Activated CD8-positive, alpha-beta T cell treated with anti-CD3 and anti-CD28 coated beads for 36 hours (primary cell): ENCODE measurements at regions not wholly inside any gene's neighbourhood (a gene's known extent, or its start where the extent isn't known, plus 50 kb on each side); places are given as distances from the start of the nearest gene placed in this dataset.

Experiments
- ATAC-seq: fragments of 200-7000 bp; cut with Tn5 transposase; one replicate; pipeline ENCODE4 v1.10.0; 2021; ENCODE audit warnings: mild to moderate bottlenecking, moderate library complexity
- CTCF ChIA-PET: fragments of 350-600 bp; sonication (Branson Sonifier 250); formaldehyde crosslinking; loops from one replicate; lab custom pipeline; 2021; ENCODE audit warnings: antibody characterized with exemption; lab: Charles Lee
- POLR2A ChIA-PET: fragments of 350-600 bp; sonication (Branson Sonifier 250); formaldehyde crosslinking; loops from one replicate; lab custom pipeline; 2021; ENCODE audit warnings: antibody characterized with exemption; lab: Charles Lee
- DNase-seq: peaks from one replicate; pipeline ENCODE4 v3.0.0-alpha.2; 2020
- H3K27ac Mint-ChIP-seq: one replicate; pipeline ENCODE4 v1.8.0; 2021; ENCODE audit warnings: mild to moderate bottlenecking, mixed read lengths
- H3K27me3 Mint-ChIP-seq: one replicate; pipeline ENCODE4 v1.8.0; 2021; ENCODE audit warnings: mixed read lengths
- H3K36me3 Mint-ChIP-seq: one replicate; pipeline ENCODE4 v1.8.0; 2021; ENCODE audit warnings: low read depth, mixed read lengths
- H3K4me1 Mint-ChIP-seq: one replicate; pipeline ENCODE4 v1.8.0; 2021; ENCODE audit warnings: low read depth, mixed read lengths
- H3K4me3 Mint-ChIP-seq: one replicate; pipeline ENCODE4 v1.8.0; 2021; ENCODE audit warnings: mild to moderate bottlenecking, moderate library complexity, mixed read lengths
- H3K9me3 Mint-ChIP-seq: one replicate; pipeline ENCODE4 v1.8.0; 2021; ENCODE audit warnings: mixed read lengths
- intact Hi-C: fragments of 100-400 bp; cut with micrococcal nuclease; formaldehyde crosslinking; loops from one replicate; pipeline ENCODE4 v1.10.0; 2022
- TF ChIP-seq, protein P1 (sequence below): fragments of 200-600 bp; IDR thresholded peaks from one replicate; pipeline ENCODE4 v1.8.0; 2022; ENCODE audit warnings: antibody characterized with exemption, mild to moderate bottlenecking

DNA sequence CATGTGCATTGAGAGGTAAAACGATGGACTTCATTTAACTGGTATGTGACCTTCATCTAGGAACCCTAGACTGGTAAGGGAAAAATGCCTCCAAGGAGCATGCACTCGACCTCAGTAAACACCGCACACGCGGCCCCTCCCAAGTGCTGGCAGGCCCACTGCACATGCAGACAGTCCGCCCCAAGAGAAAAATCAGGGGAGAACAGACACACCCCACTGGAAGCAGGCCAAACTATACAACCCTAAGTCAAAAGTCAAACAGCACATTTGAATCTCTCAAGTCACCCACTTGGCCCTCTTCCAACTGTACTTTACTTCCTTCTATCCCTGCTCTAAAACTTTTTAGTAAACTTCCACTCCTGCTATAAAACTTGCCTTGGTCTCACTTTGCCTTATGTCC is 250.1 kb upstream of the HES1 start:
- Mint-ChIP-seq H3K27me3 (no peaks in the 10 kb centered on the region), H3K27ac (no peak overlapping the region), H3K4me3 (no peak overlapping the region), H3K9me3 (no peaks in the 10 kb centered on the region), H3K4me1 (no peaks in the 10 kb centered on the region), H3K36me3 (no peaks in the 10 kb centered on the region)
- TF ChIP-seq, protein P1, sequence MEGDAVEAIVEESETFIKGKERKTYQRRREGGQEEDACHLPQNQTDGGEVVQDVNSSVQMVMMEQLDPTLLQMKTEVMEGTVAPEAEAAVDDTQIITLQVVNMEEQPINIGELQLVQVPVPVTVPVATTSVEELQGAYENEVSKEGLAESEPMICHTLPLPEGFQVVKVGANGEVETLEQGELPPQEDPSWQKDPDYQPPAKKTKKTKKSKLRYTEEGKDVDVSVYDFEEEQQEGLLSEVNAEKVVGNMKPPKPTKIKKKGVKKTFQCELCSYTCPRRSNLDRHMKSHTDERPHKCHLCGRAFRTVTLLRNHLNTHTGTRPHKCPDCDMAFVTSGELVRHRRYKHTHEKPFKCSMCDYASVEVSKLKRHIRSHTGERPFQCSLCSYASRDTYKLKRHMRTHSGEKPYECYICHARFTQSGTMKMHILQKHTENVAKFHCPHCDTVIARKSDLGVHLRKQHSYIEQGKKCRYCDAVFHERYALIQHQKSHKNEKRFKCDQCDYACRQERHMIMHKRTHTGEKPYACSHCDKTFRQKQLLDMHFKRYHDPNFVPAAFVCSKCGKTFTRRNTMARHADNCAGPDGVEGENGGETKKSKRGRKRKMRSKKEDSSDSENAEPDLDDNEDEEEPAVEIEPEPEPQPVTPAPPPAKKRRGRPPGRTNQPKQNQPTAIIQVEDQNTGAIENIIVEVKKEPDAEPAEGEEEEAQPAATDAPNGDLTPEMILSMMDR, result no peak
- ATAC-seq (no peak), DNase-seq (no peak)
- intact Hi-C loops, result no loop called here
- POLR2A ChIA-PET, result no interaction called here
- CTCF ChIA-PET, result no interaction called here

DNA sequence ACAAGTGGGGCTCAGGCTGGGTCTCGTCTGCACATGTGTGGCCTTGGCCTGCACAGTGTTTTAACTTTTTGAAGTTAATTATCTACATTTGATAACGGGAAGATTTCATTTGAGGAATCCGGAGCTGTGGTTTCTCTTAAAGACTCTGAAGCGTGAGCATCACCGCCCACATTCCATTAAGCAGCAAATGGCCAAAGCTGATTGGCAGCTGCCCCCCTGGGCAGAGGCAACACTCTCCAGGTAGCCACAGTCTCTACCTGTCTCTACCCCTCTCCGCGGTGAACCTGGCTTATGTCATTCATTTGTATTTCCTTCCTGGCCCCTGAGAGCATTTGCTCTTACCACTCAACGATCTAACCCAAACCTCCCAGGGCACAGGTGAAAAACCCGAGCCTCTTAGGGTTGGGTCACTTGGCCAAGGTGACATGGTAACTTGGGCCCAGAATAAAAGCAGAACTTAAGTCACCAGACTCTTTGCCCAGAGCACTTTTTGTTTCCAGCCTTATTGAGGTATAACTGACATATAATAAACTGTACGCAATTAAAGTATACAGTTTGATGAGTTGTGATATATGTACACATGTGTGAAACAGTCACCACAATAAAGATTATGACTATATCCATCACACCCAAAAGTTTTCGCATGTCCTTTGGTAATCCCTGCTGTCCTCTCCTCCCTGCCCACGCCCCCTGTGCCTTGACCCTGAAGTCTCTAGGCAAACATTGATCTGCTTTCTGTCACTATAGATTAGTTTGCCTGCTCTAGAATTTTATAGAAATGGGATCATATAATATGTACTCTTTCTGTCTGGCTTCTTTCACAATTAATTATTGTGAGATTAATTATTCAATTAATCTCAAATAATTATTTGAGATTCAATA is 245.7 kb upstream of the HES1 start:
- TF ChIP-seq, protein P1, result no peak
- no peaks in the 10 kb centered on the region for H3K36me3 Mint-ChIP-seq
- ChIA-PET POLR2A (no interaction called here), CTCF (no interaction called here)
- DNase-seq (no peak), ATAC-seq (no peak)
- H3K4me1 Mint-ChIP-seq, result no peaks in the 10 kb centered on the region
- no peak overlapping the region for H3K4me3 Mint-ChIP-seq
- no peaks in the 10 kb centered on the region for H3K9me3 Mint-ChIP-seq
- H3K27ac Mint-ChIP-seq, result no peak overlapping the region
- no peaks in the 10 kb centered on the region for H3K27me3 Mint-ChIP-seq
- intact Hi-C loops, result no loop called here

GRCh38 chr3:193894121-193894863 is 241.7 kb upstream of the HES1 start:
- no peak for DNase-seq
- Mint-ChIP-seq H3K36me3 (no peaks in the 10 kb centered on the region), H3K4me1 (no peaks in the 10 kb centered on the region), H3K4me3 (no peak overlapping the region), H3K27me3 (no peaks in the 10 kb centered on the region), H3K27ac (no peak overlapping the region), H3K9me3 (no peaks in the 10 kb centered on the region)
- ChIA-PET CTCF (no interaction called here), POLR2A (no interaction called here)
- intact Hi-C loops, result no loop called here
- ATAC-seq, result no peak
- TF ChIP-seq, protein P1, result no peak

DNA sequence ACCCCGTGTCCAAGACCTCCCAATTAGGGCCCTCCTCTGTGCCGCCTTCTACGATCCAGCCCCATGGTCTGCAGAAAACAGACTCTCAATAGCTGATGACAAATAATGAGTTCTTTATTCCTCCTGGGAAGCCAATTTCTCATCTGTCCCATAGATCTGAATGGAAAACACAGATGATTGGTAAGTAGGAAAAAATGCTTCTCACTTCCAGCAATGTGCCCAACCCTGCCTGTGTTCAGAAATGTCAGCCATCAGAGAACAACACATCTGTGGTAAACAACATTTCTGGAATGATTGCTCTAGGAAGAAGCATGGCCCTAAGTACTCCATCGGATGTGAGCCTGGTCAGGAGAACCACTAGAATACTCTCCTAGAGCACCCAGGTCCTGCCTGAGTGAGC is 240.5 kb upstream of the HES1 start:
- no peak for DNase-seq
- Mint-ChIP-seq H3K27me3 (no peaks in the 10 kb centered on the region), H3K27ac (no peak overlapping the region), H3K4me3 (no peak overlapping the region), H3K9me3 (no peaks in the 10 kb centered on the region), H3K36me3 (no peaks in the 10 kb centered on the region), H3K4me1 (no peaks in the 10 kb centered on the region)
- POLR2A ChIA-PET, result no interaction called here
- no peak for ATAC-seq
- TF ChIP-seq, protein P1, result no peak
- intact Hi-C loops, result no loop called here
- CTCF ChIA-PET, result no interaction called here

DNA sequence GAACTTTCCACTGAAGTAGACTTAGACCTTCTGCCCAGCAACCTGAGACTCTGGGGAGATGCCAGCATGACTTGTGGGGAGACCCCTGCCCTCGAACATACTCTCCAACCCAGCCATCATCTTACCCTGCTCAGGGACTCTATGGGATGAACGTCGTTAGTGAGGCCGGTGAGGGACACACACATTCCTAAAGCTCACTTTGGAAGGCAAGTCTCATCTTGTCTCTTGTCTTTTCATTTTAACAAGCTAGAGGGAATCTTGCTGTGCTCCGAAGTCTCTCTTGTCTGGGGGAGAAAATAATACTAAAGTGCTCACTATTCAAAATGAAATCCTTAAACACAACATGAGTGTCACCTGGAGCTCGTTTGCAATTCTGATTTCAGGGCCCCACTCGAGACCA is 239.5 kb upstream of the HES1 start:
- ChIA-PET CTCF (interaction anchor here (1.0 kb wide), 1 partner anchor 447 kb away, joined by 3 read pairs; no protein-coding TSS in a partner anchor), POLR2A (no interaction called here)
- H3K36me3 Mint-ChIP-seq, result no peaks in the 10 kb centered on the region
- no peak overlapping the region for H3K27ac Mint-ChIP-seq
- DNase-seq (no peak), ATAC-seq (no peak)
- H3K27me3 Mint-ChIP-seq, result no peaks in the 10 kb centered on the region
- H3K4me3 Mint-ChIP-seq, result no peak overlapping the region
- H3K9me3 Mint-ChIP-seq, result no peaks in the 10 kb centered on the region
- intact Hi-C loops, result no loop called here
- TF ChIP-seq, protein P1, result no peak
- H3K4me1 Mint-ChIP-seq, result no peaks in the 10 kb centered on the region
